Left ventricle myocardium inferior (tissue), 1 donor: ENCODE measurements at regions not wholly inside any gene's neighbourhood (a gene's known extent, or its start where the extent isn't known, plus 50 kb on each side); places are given as distances from the start of the nearest gene placed in this dataset.
"Not testable (repeated sequence)": the region's sequence is repeated elsewhere in the genome, so short reads cannot be mapped to it uniquely, and the experiment has no call there.

Experiments used
- DNase-seq: peaks from one replicate; pipeline ENCODE4 v3.0.0-alpha.2; 2020
- H3K27ac ChIP-seq: fragments of 200-600 bp; replicated peaks from 2 replicates; pipeline ENCODE4 v1.8.0; 2021
- H3K27me3 ChIP-seq: fragments of 200-600 bp; 2 replicates; pipeline ENCODE4 v1.8.0; 2021; ENCODE audit warnings: low read depth
- H3K36me3 ChIP-seq: fragments of 200-600 bp; 2 replicates; pipeline ENCODE4 v1.8.0; 2021
- H3K4me1 ChIP-seq: fragments of 200-600 bp; 2 replicates; pipeline ENCODE4 v1.8.0; 2021
- H3K4me3 ChIP-seq: fragments of 200-600 bp; 2 replicates; pipeline ENCODE4 v1.8.0; 2021; ENCODE audit warnings: mild to moderate bottlenecking, moderate library complexity
- H3K9me3 ChIP-seq: fragments of 200-600 bp; replicated peaks from 2 replicates; pipeline ENCODE4 v1.8.0; 2021
- intact Hi-C: fragments of 100-400 bp; cut with micrococcal nuclease; formaldehyde crosslinking; loops from one replicate; pipeline ENCODE4 v1.11.0; 2022
- TF ChIP-seq, protein P1 (sequence below): fragments of 200-600 bp; IDR thresholded peaks from 2 replicates; pipeline ENCODE4 v1.8.0; 2021; ENCODE audit warnings: antibody characterized with exemption, mild to moderate bottlenecking, borderline replicate concordance
- donor health status: DM: no; HTN: yes; CAD: no; lungs with severe emphysema.

DNA sequence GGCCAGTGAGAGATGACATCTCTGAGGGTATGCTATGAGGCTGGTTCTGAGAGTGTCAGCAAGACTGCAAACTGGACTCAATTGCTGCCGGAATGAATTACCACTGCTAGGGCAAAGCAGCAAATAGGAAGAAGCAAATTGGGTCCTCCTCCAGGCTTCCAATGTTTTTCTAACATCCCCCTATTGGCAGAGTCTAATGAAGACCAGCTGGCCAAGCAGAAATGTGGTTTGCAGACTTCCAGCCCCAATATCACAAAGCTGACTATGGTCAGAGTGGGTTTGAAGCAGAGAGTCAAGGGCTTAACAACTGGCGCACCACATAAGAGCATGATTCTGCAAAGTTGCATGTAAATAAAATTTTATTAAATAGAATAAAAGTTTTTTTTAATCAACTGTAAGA is 225.4 kb upstream of the GLRA2 start:
- DNase-seq, result no peak
- H3K4me1 ChIP-seq, result no peaks in the 10 kb centered on the region
- TF ChIP-seq, protein P1, sequence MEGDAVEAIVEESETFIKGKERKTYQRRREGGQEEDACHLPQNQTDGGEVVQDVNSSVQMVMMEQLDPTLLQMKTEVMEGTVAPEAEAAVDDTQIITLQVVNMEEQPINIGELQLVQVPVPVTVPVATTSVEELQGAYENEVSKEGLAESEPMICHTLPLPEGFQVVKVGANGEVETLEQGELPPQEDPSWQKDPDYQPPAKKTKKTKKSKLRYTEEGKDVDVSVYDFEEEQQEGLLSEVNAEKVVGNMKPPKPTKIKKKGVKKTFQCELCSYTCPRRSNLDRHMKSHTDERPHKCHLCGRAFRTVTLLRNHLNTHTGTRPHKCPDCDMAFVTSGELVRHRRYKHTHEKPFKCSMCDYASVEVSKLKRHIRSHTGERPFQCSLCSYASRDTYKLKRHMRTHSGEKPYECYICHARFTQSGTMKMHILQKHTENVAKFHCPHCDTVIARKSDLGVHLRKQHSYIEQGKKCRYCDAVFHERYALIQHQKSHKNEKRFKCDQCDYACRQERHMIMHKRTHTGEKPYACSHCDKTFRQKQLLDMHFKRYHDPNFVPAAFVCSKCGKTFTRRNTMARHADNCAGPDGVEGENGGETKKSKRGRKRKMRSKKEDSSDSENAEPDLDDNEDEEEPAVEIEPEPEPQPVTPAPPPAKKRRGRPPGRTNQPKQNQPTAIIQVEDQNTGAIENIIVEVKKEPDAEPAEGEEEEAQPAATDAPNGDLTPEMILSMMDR, result no peak
- intact Hi-C loops, result no loop called here
- no peaks in the 10 kb centered on the region for H3K9me3 ChIP-seq
- H3K27ac ChIP-seq, result no peak overlapping the region
- no peak overlapping the region for H3K4me3 ChIP-seq
- H3K36me3 ChIP-seq, result no peaks in the 10 kb centered on the region
- no peaks in the 10 kb centered on the region for H3K27me3 ChIP-seq

DNA sequence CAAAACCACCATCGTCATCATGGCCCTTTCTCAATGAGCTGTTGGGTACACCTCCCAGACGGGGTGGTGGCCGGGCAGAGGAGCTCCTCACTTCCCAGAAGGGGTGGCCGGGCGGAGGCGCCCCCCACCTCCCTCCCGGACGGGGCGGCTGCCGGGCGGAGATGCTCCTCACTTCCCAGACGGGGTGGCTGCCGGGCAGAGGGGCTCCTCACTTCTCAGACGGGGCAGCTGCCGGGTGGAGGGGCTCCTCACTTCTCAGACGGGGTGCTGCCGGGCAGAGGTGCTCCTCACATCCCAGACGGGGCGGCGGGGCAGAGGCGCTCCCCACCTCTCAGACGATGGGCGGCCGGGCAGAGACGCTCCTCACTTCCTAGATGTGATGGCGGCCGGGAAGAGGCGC is 226.8 kb upstream of the GLRA2 start:
- H3K36me3 ChIP-seq, H3K4me3 ChIP-seq, H3K9me3 ChIP-seq, intact Hi-C loops, H3K4me1 ChIP-seq, H3K27me3 ChIP-seq, DNase-seq, H3K27ac ChIP-seq: not testable (repeated sequence)

DNA sequence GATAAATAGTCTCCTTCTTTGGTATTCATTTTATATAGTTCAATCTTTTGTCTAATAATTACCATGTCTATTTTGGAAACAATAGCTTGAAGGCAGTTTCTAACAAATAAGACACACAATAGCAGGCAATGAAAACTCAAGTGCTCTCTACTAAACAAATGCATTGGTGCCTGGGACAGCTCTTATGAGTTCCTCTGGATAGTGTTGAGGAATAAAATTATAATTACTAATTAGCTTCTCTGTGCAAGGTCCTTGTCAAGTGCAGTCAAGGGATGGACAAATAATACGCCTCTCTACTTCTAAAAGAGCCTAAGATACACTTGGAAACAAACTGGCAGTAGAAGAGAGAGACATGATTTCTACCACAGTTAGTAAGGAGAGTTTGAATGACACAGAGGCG is 229.0 kb upstream of the GLRA2 start:
- no peak overlapping the region for H3K27ac ChIP-seq
- intact Hi-C loops, result no loop called here
- no peaks in the 10 kb centered on the region for H3K36me3 ChIP-seq
- no peaks in the 10 kb centered on the region for H3K4me1 ChIP-seq
- H3K4me3 ChIP-seq, result no peak overlapping the region
- no peaks in the 10 kb centered on the region for H3K9me3 ChIP-seq
- no peaks in the 10 kb centered on the region for H3K27me3 ChIP-seq
- TF ChIP-seq, protein P1, result no peak
- no peak for DNase-seq

DNA sequence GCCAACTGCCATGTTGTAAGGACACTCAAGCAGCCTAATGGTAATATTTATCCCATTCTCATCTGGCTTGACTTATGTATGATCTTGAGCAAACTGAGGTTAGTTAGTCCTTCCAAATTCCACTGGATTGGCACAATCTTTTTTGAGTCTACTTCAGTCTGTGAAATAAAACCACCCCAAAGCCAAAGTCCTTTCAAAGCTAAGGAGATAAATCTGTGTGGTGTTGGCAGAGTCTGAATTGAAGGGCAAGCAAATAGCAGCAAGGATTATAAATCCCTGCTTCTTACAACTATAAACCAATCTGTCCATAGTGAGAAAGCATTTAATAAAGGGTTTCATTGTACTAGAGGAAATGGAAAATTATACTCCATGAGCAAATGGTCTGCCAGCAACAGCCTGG is 233.9 kb upstream of the GLRA2 start:
- TF ChIP-seq, protein P1, result no peak
- intact Hi-C loops, result no loop called here

DNA sequence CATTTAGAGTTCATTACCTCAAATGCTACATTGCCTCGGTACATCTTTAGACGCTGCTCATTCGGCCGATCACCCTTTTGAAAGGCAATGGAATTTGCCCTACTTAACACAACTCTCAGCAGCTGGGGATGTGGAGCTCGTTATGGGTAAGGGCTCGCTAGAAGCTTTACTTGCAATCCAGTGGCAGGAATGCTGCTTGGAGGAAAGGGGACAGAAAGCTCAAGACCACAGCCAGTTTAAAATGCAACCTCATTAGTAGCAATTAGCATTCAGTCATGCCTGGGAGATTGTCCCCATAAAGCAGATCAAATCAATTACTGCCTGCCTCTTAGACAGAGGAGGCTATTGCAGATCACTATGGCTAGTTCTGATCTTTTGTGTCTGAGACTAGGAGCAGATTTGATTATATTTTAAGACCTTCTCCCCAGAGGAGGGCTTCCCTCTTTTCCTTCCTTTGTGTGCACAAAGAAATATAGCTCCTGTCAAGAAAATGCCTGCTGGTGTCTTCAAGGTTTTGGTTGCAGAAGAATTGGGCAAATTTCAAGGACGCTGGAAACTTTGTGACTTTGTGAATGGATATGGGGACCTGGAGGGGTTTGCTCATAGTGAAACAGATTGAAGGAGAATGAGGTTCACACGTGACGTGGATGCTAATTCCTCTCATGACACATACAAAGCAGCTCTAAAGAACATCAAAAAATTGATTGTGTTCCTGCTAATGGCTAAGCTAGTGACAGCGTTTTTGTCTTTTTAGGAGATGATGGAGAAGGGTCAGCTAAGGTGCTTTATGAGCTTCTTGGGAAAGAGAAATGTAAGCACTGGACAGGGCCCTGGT is 237.5 kb upstream of the GLRA2 start:
- no peak for DNase-seq

More for the DNA sequence above, 233.9 kb upstream of the GLRA2 start:
- DNase-seq, result no peak
- Histone ChIP-seq H3K27ac (no peak overlapping the region), H3K36me3 (no peaks in the 10 kb centered on the region), H3K27me3 (no peaks in the 10 kb centered on the region), H3K4me1 (no peaks in the 10 kb centered on the region), H3K9me3 (no peaks in the 10 kb centered on the region), H3K4me3 (no peak overlapping the region)

DNA sequence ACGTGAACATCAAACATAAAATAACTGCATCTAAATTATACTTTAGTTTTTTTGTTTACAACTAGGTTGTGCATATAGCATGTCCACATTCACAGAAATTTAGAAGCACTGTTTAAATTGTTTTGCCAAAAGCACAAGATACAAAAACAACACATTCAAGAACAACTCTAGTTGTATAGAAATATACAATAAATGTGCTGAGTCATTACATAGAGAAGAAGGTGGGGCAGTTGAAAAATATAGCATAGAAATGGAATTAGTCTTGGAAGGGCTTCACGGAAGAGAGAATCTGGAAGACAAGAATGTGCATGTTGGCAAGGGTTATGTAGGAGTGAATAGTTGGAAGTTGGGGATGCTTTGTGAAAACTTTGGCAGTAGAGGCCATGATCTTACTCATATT is 239.0 kb upstream of the GLRA2 start:
- H3K36me3 ChIP-seq, result no peaks in the 10 kb centered on the region
- intact Hi-C loops, result no loop called here
- TF ChIP-seq, protein P1, result no peak

More for the DNA sequence above, 237.5 kb upstream of the GLRA2 start:
- H3K27ac ChIP-seq, result no peak overlapping the region
- H3K4me1 ChIP-seq, result no peaks in the 10 kb centered on the region
- H3K27me3 ChIP-seq, result no peaks in the 10 kb centered on the region
- no peaks in the 10 kb centered on the region for H3K36me3 ChIP-seq
- H3K4me3 ChIP-seq, result no peak overlapping the region
- intact Hi-C loops, result no loop called here
- H3K9me3 ChIP-seq, result no peaks in the 10 kb centered on the region
- TF ChIP-seq, protein P1, result no peak

More for the DNA sequence above, 239.0 kb upstream of the GLRA2 start:
- H3K4me3 ChIP-seq, result no peak overlapping the region
- H3K27me3 ChIP-seq, result no peaks in the 10 kb centered on the region
- no peaks in the 10 kb centered on the region for H3K9me3 ChIP-seq
- no peak for DNase-seq
- H3K4me1 ChIP-seq, result no peaks in the 10 kb centered on the region
- no peak overlapping the region for H3K27ac ChIP-seq
